H1 (cell line): ENCODE measurements at regions not wholly inside any gene's neighbourhood (a gene's known extent, or its start where the extent isn't known, plus 50 kb on each side); places are given as distances from the start of the nearest gene placed in this dataset.

Source experiments
- CTCF ChIA-PET: fragments of 300-600 bp; sonication (Branson Sonifier 250); formaldehyde crosslinking; loops from one replicate; lab custom pipeline; 2021; ENCODE audit not compliant: partially characterized antibody; lab: Charles Lee
- POLR2A ChIA-PET: fragments of 300-600 bp; sonication (Branson Sonifier 250); formaldehyde crosslinking; loops from one replicate; lab custom pipeline; 2021; ENCODE audit warnings: inconsistent platforms; ENCODE audit not compliant: partially characterized antibody; lab: Charles Lee
- DNase-seq, 2 experiments: peaks; one replicate each; pipeline versions ENCODE4 v3.0.0 to v3.0.0-alpha.2; 2010 to 2022; ENCODE audit warnings: low spot score in 2 of 2, low read depth in 1 of 2, mixed read lengths in 1 of 2
- FAIRE-seq: peaks from 2 replicates; lab custom pipeline; 2011; peaks lifted over from hg19 to GRCh38; lab: Jason Lieb, UNC
- H2AFZ ChIP-seq: 2 replicates; pipeline ENCODE4 v1.8.1; 2012; ENCODE audit warnings: low read length, inconsistent platforms
- H2AK5ac ChIP-seq: 2 replicates; pipeline ENCODE4 v1.6.1; 2013; ENCODE audit warnings: low read depth, low read length
- H2BK120ac ChIP-seq: replicated peaks from 2 replicates; pipeline ENCODE3; 2013; ENCODE audit warnings: low read depth, low read length, inconsistent platforms
- H2BK12ac ChIP-seq: 2 replicates; pipeline ENCODE4 v1.6.1; 2013; ENCODE audit warnings: low read depth, low read length
- H2BK15ac ChIP-seq: 2 replicates; pipeline ENCODE4 v1.6.1; 2013; ENCODE audit warnings: low read length
- H2BK20ac ChIP-seq: 2 replicates; pipeline ENCODE4 v1.6.1; 2013; ENCODE audit warnings: low read length
- H2BK5ac ChIP-seq: 2 replicates; pipeline ENCODE4 v1.6.1; 2013; ENCODE audit warnings: low read depth, low read length
- H3K14ac ChIP-seq: 2 replicates; pipeline ENCODE4 v1.6.1; 2013; ENCODE audit warnings: inconsistent platforms; ENCODE audit not compliant: insufficient read length
- H3K18ac ChIP-seq: 2 replicates; pipeline ENCODE4 v1.6.1; 2013; ENCODE audit warnings: low read length; ENCODE audit errors: extremely low read depth
- H3K23ac ChIP-seq: 2 replicates; pipeline ENCODE4 v1.6.1; 2013; ENCODE audit warnings: inconsistent platforms; ENCODE audit not compliant: insufficient read length
- H3K23me2 ChIP-seq: 2 replicates; pipeline ENCODE4 v1.6.1; 2013; ENCODE audit warnings: low read depth, low read length
- H3K27ac ChIP-seq: 2 replicates; pipeline ENCODE4 v1.6.1; 2011; ENCODE audit warnings: low read depth, low read length, inconsistent platforms
- H3K27me3 ChIP-seq, 4 experiments: replicated peaks in 1 of 4; 1 replicate in 1 of 4; 2 replicates in 3 of 4; pipeline versions ENCODE4 v1.6.1 to v1.8.1; 2011 to 2013; ENCODE audit warnings: low read length in 3 of 4, mild to moderate bottlenecking in 3 of 4, inconsistent platforms in 2 of 4, mixed read lengths in 2 of 4, moderate library complexity in 1 of 4; ENCODE audit not compliant: control insufficient read depth in 3 of 4, insufficient read depth in 3 of 4; ENCODE audit errors: extremely low read depth in 1 of 4
- H3K36me3 ChIP-seq, 4 experiments: 2 replicates each; pipeline versions ENCODE4 v1.6.1 to v1.8.1; 2011 to 2013; ENCODE audit warnings: mild to moderate bottlenecking in 4 of 4, low read length in 3 of 4, moderate library complexity in 2 of 4, control low read depth in 1 of 4, inconsistent platforms in 1 of 4; ENCODE audit not compliant: insufficient read depth in 4 of 4, control insufficient read depth in 2 of 4
- H3K4ac ChIP-seq: replicated peaks from 2 replicates; pipeline ENCODE3; 2013; ENCODE audit warnings: low read length, low read depth, mixed read lengths, inconsistent platforms; ENCODE audit not compliant: insufficient read length
- H3K4me1 ChIP-seq, 4 experiments: replicated peaks in 1 of 4; 1 replicate in 1 of 4; 2 replicates in 3 of 4; pipeline versions ENCODE4 v1.6.1 to v1.8.1; 2011 to 2013; ENCODE audit warnings: low read length in 3 of 4, inconsistent platforms in 2 of 4, mixed read lengths in 1 of 4; ENCODE audit not compliant: insufficient read depth in 4 of 4, control insufficient read depth in 3 of 4
- H3K4me2 ChIP-seq, 2 experiments: 2 replicates each; pipeline versions ENCODE4 v1.6.1 to v1.8.1; 2011 to 2013; ENCODE audit warnings: low read depth in 2 of 2, low read length in 2 of 2, control low read depth in 1 of 2, inconsistent platforms in 1 of 2, mild to moderate bottlenecking in 1 of 2; ENCODE audit not compliant: insufficient read depth in 1 of 2
- H3K4me3 ChIP-seq, 4 experiments: fragments of 200-600, 300-600 bp in 1 of 4; sonication (generic), shearing (Covaris generic), sonication (Bioruptor Twin) in 1 of 4; 2 replicates each; pipeline versions ENCODE4 v1.5.1 to v1.8.1; 2011 to 2016; ENCODE audit warnings: low read length in 4 of 4, low read depth in 3 of 4, control low read depth in 2 of 4, inconsistent platforms in 2 of 4, mild to moderate bottlenecking in 2 of 4, mixed read lengths in 1 of 4, moderate library complexity in 1 of 4; ENCODE audit not compliant: insufficient read depth in 2 of 4; ENCODE audit errors: extremely low read depth in 1 of 4
- H3K56ac ChIP-seq: replicated peaks from 2 replicates; pipeline ENCODE3; 2013; ENCODE audit warnings: low read depth, mild to moderate bottlenecking, mixed read lengths, low read length, inconsistent platforms; ENCODE audit not compliant: insufficient read length
- H3K79me1 ChIP-seq: 2 replicates; pipeline ENCODE4 v1.6.1; 2013; ENCODE audit warnings: low read depth, low read length, control low read depth
- H3K79me2 ChIP-seq, 2 experiments: 2 replicates each; pipeline versions ENCODE4 v1.6.1 to v1.8.1; 2012 to 2013; ENCODE audit warnings: low read length in 2 of 2, mild to moderate bottlenecking in 2 of 2, inconsistent platforms in 1 of 2; ENCODE audit not compliant: insufficient read depth in 2 of 2, control insufficient read depth in 1 of 2
- H3K9ac ChIP-seq, 4 experiments: replicated peaks in 1 of 4; 1 replicate in 1 of 4; 2 replicates in 3 of 4; pipeline versions ENCODE4 v1.6.1 to v1.8.1; 2011 to 2013; ENCODE audit warnings: low read depth in 3 of 4, low read length in 3 of 4, control low read depth in 2 of 4, mild to moderate bottlenecking in 2 of 4, moderate library complexity in 2 of 4, inconsistent platforms in 1 of 4; ENCODE audit errors: extremely low read depth in 1 of 4
- H3K9me3 ChIP-seq, 2 experiments: 2 replicates each; pipeline versions ENCODE4 v1.6.1 to v1.8.1; 2012 to 2013; ENCODE audit warnings: mild to moderate bottlenecking in 2 of 2, moderate library complexity in 2 of 2, control low read depth in 1 of 2, inconsistent platforms in 1 of 2, low read depth in 1 of 2, low read length in 1 of 2, mixed read lengths in 1 of 2; ENCODE audit not compliant: insufficient read depth in 2 of 2
- H4K20me1 ChIP-seq, 2 experiments: replicated peaks in 1 of 2; 2 replicates each; pipeline versions ENCODE3 to v1.8.1; 2011 to 2013; ENCODE audit warnings: inconsistent platforms in 2 of 2, low read length in 2 of 2, mild to moderate bottlenecking in 1 of 2; ENCODE audit not compliant: insufficient read depth in 2 of 2, control insufficient read depth in 1 of 2
- H4K5ac ChIP-seq: 2 replicates; pipeline ENCODE4 v1.6.1; 2013; ENCODE audit warnings: low read length, low read depth, mixed read lengths, inconsistent platforms; ENCODE audit not compliant: insufficient read length
- H4K8ac ChIP-seq: 2 replicates; pipeline ENCODE4 v1.8.0; 2013; ENCODE audit warnings: mild to moderate bottlenecking, moderate library complexity, low read length, inconsistent platforms; ENCODE audit not compliant: insufficient read depth; ENCODE audit errors: extremely low read depth
- H4K91ac ChIP-seq: replicated peaks from 2 replicates; pipeline ENCODE3; 2013; ENCODE audit warnings: low read length, mixed read lengths, inconsistent platforms; ENCODE audit not compliant: insufficient read length
- CEBPB ChIP-seq: IDR thresholded peaks from 2 replicates; pipeline ENCODE4 v1.6.1; 2012; ENCODE audit warnings: low read depth, low read length
- CHD2 ChIP-seq: IDR thresholded peaks from 2 replicates; pipeline ENCODE4 v1.6.1; 2012; ENCODE audit warnings: low read length, improper control_type of control experiment
- CREB1 ChIP-seq: IDR thresholded peaks from 2 replicates; pipeline ENCODE4 v1.6.1; 2012; ENCODE audit warnings: inconsistent platforms
- E2F6 ChIP-seq: IDR thresholded peaks from 2 replicates; pipeline ENCODE4 v1.6.1; 2012; ENCODE audit warnings: inconsistent platforms
- FOSL1 ChIP-seq: IDR thresholded peaks from 2 replicates; pipeline ENCODE4 v1.6.1; 2011; ENCODE audit warnings: mild to moderate bottlenecking, low read depth, low read length, moderate library complexity; ENCODE audit not compliant: insufficient read depth
- KDM1A ChIP-seq: fragments of 200-600, 300-600 bp; sonication (generic); IDR thresholded peaks from 2 replicates; pipeline ENCODE4 v1.7.1; 2016; ENCODE audit warnings: mild to moderate bottlenecking, low read length, borderline replicate concordance
- MAFK ChIP-seq: IDR thresholded peaks from 2 replicates; pipeline ENCODE4 v1.6.1; 2012; ENCODE audit warnings: low read depth, mild to moderate bottlenecking, improper control_type of control experiment, low read length
- POU5F1 ChIP-seq: IDR thresholded peaks from 2 replicates; pipeline ENCODE4 v1.6.1; 2011; ENCODE audit warnings: low read depth, mild to moderate bottlenecking, low read length, moderate library complexity
- RNF2 ChIP-seq: fragments of 200-900, 300-1000 bp; sonication (generic); IDR thresholded peaks from 2 replicates; pipeline ENCODE4 v1.7.1; 2016; ENCODE audit warnings: borderline replicate concordance, low read depth, mild to moderate bottlenecking, antibody characterized with exemption, low read length; ENCODE audit not compliant: poor library complexity, severe bottlenecking; ENCODE audit errors: missing control alignments
- SIX5 ChIP-seq: IDR thresholded peaks from 2 replicates; pipeline ENCODE4 v1.6.1; 2011; ENCODE audit warnings: mild to moderate bottlenecking, low read depth, low read length
- SP4 ChIP-seq: IDR thresholded peaks from 2 replicates; pipeline ENCODE4 v1.6.1; 2012; ENCODE audit warnings: low read length, inconsistent platforms
- TEAD4 ChIP-seq: IDR thresholded peaks from 2 replicates; pipeline ENCODE4 v1.6.1; 2012; ENCODE audit warnings: low read depth, low read length, inconsistent platforms, mixed read lengths
- USF2 ChIP-seq: IDR thresholded peaks from 2 replicates; pipeline ENCODE4 v1.6.1; 2011; ENCODE audit warnings: low read length, improper control_type of control experiment
- WGBS, 2 experiments: shearing (Covaris generic) in 1 of 2; methylation state at CpG; one replicate each; pipeline versions ENCODE4 v1.1.6 to v1.1.7; 2013 to 2015; ENCODE audit warnings: low lambda C conversion rate in 2 of 2, mixed read lengths in 2 of 2, inconsistent platforms in 1 of 2, low coverage in 1 of 2, missing lambda C conversion rate in 1 of 2; ENCODE audit not compliant: insufficient replicate concordance in 2 of 2, insufficient coverage in 1 of 2, insufficient read length in 1 of 2; ENCODE audit errors: extremely low coverage in 1 of 2, missing lambda C conversion rate in 1 of 2; 5-methylcytosine and 5-hydroxymethylcytosine counted together

DNA sequence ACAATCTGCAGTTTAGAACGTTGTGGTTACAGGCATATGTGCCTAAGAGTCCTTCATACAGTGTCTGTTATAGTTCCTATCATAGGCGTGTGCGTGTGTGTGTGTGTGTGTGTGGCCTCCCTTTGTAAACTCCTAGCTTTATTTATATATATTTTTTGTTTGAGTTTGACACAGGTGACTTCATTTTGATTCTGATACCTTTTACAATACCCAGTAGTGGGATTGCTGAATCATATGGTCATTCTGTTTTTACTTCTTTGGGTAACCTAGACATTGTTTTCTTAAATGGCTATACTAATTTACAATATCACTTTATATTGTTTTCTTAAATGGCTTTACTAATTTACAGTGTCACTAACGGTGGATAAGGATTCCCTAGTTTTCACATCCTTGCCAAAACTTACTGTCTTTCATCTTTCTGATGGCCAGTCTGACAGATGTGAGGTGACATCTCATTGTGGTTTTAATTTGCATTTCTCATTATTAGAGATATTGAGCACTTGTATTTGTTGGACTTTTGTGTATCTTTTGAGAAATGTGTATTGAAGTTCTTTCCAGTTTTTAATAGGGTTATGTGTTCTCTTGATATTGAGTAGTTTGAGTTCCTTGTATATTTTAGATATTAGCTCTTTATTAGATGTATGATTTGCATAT, 211.1 kb upstream of the NUDT6 start:
- H4K20me1 ChIP-seq, result no peaks in the 10 kb centered on the region
- no peaks in the 10 kb centered on the region for H3K27me3 ChIP-seq
- H3K18ac ChIP-seq, result no peak overlapping the region
- WGBS, 2 experiments, result 72% methylated on average over 4 of the region's 4 CpGs; no CpG with 5 or more reads in 1 of the 2 experiments
- no peak overlapping the region for H3K4me2 ChIP-seq
- no peak overlapping the region for H3K4ac ChIP-seq
- no peak overlapping the region for H2AK5ac ChIP-seq
- H2BK20ac ChIP-seq, result no peak overlapping the region
- TF ChIP-seq SIX5, result no peak
- no peak for TF ChIP-seq CEBPB
- no peak for TF ChIP-seq RNF2
- no peak for TF ChIP-seq E2F6
- no peak for TF ChIP-seq SP4
- no peak for TF ChIP-seq KDM1A
- no peak for TF ChIP-seq POU5F1
- no peak for TF ChIP-seq TEAD4
- no peak for TF ChIP-seq MAFK
- TF ChIP-seq CHD2, result no peak
- no peak for TF ChIP-seq USF2
- TF ChIP-seq CREB1, result no peak
- no peak for TF ChIP-seq FOSL1
- no peak overlapping the region for H3K4me3 ChIP-seq
- POLR2A ChIA-PET, result no interaction called here
- CTCF ChIA-PET, result interaction anchor here (0.6 to 0.9 kb wide), 2 partner anchors 53 to 619 kb away, joined by 3 to 4 read pairs; no protein-coding TSS in a partner anchor
- H3K14ac ChIP-seq, result no peak overlapping the region
- no peak overlapping the region for H2BK12ac ChIP-seq
- H3K56ac ChIP-seq, result no peak overlapping the region
- no peak overlapping the region for H3K23ac ChIP-seq
- H3K9me3 ChIP-seq, result no peaks in the 10 kb centered on the region
- FAIRE-seq (no peak), DNase-seq (no peak)
- no peak overlapping the region for H4K5ac ChIP-seq
- H3K4me1 ChIP-seq, result no peaks in the 10 kb centered on the region
- H2BK15ac ChIP-seq, result no peak overlapping the region
- H3K23me2 ChIP-seq, result no peaks in the 10 kb centered on the region
- H2AFZ ChIP-seq, result no peak overlapping the region
- H2BK5ac ChIP-seq, result no peak overlapping the region
- no peak overlapping the region for H2BK120ac ChIP-seq
- H3K27ac ChIP-seq, result no peak overlapping the region
- no peak overlapping the region for H4K91ac ChIP-seq
- no peaks in the 10 kb centered on the region for H3K79me1 ChIP-seq
- H3K36me3 ChIP-seq, result no peaks in the 10 kb centered on the region
- H3K9ac ChIP-seq, result no peak overlapping the region
- H3K79me2 ChIP-seq, result no peaks in the 10 kb centered on the region
- no peak overlapping the region for H4K8ac ChIP-seq
